ENCODE measurements at regions not wholly inside any gene's neighbourhood (a gene's known extent, or its start where the extent isn't known, plus 50 kb on each side); places are given as distances from the start of the nearest gene placed in this dataset.

DNA sequence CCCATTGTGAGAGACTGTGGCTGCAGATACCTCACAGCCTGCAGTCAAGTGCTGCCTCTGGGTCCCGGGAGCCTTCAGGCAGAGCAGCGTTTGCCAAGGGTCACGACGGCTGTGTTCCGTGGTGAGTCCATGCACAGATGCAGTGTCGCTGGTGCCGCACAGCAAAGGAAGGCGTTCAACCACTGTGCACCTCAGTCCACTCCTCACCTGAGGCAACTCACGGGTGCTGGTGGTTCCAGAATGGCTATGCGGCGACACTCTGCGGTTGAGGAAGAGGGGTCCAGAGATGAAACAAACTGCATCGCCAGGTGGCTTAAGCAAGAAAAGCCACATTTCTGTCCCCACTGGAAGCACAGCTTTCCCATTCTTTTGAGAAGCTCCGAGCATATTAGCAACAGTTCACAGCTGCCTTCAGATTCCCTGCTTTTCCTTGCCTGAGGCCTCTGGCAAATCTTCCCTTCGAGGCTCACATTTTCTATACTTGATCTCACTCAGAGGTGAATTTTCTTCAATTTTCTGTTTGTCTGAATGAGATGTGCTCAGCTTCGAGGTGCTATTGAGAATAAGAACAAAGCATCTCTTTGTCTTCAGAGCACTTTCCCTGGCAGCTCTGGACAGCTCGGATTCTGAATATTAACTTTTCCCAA lies 208.8 kb upstream of the TWIST2 start:
- TF ChIP-seq SPI1 (IDR thresholded peaks at IDR 0.05; ENCODE audit: borderline replicate concordance, low read depth) (no peak), REST (IDR thresholded peaks at IDR 0.05; ENCODE audit: insufficient replicate concordance, low read depth) (no peak), POLR2AphosphoS5 (IDR thresholded peaks at IDR 0.05; ENCODE audit: low read depth) (no peak)
- Histone ChIP-seq H3K27me3 (ENCODE audit: insufficient read depth, poor library complexity, severe bottlenecking) (no peaks in the 10 kb centered on the region), H3K4me3 (replicated peaks; ENCODE audit: insufficient read depth, low read length) (no peak overlapping the region), H3K27ac (replicated peaks) (no peak overlapping the region)
- DNase-seq (ENCODE audit: low read depth in 1 of 2, low spot score in 1 of 2): no peak

- TF ChIP-seq SPI1 (IDR thresholded peaks at IDR 0.05; ENCODE audit: borderline replicate concordance, low read depth) (no peak), POLR2AphosphoS5 (IDR thresholded peaks at IDR 0.05; ENCODE audit: low read depth) (no peak), GABPA (IDR thresholded peaks at IDR 0.05; ENCODE audit: low read depth) (no peak), REST (IDR thresholded peaks at IDR 0.05; ENCODE audit: insufficient replicate concordance, low read depth) (no peak)
- TF ChIP-seq, protein P1, sequence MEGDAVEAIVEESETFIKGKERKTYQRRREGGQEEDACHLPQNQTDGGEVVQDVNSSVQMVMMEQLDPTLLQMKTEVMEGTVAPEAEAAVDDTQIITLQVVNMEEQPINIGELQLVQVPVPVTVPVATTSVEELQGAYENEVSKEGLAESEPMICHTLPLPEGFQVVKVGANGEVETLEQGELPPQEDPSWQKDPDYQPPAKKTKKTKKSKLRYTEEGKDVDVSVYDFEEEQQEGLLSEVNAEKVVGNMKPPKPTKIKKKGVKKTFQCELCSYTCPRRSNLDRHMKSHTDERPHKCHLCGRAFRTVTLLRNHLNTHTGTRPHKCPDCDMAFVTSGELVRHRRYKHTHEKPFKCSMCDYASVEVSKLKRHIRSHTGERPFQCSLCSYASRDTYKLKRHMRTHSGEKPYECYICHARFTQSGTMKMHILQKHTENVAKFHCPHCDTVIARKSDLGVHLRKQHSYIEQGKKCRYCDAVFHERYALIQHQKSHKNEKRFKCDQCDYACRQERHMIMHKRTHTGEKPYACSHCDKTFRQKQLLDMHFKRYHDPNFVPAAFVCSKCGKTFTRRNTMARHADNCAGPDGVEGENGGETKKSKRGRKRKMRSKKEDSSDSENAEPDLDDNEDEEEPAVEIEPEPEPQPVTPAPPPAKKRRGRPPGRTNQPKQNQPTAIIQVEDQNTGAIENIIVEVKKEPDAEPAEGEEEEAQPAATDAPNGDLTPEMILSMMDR (IDR thresholded peaks at IDR 0.05; ENCODE audit: insufficient read depth, low read length): no peak
- no peak for DNase-seq (ENCODE audit: low read depth in 1 of 2, low spot score in 1 of 2)
Measured at GRCh38 chr2:238640486-238640885, 207.4 kb upstream of the TWIST2 start.

DNA sequence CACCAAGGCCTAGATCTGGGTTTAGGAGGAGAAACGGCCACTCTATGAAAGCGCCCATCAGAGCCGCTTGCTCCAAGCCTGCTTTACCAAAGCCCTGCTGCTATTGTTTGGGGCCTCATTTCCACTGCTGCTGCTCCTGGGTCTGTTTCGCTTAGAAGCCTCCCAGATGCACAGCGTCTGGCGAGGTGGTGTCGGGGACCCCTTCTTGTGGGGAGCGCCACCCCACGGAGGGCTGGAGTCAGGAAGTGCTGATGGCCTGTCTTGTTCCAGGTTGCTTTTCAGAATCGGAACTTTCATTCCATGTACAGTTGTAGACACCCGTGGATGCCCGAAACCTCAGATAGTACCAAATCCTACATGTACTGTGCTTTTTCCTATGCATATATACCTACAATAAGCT lies 204.9 kb upstream of the TWIST2 start:
- no peaks in the 10 kb centered on the region for H3K27me3 ChIP-seq (ENCODE audit: insufficient read depth, poor library complexity, severe bottlenecking)

More at GRCh38 chr2:238640486-238640885, 207.4 kb upstream of the TWIST2 start:
- Histone ChIP-seq H3K27ac (replicated peaks) (no peak overlapping the region), H3K4me3 (replicated peaks; ENCODE audit: insufficient read depth, low read length) (no peak overlapping the region), H3K27me3 (ENCODE audit: insufficient read depth, poor library complexity, severe bottlenecking) (no peaks in the 10 kb centered on the region)

More for the DNA sequence above, 204.9 kb upstream of the TWIST2 start:
- no peak overlapping the region for H3K27ac ChIP-seq (replicated peaks)
- DNase-seq (ENCODE audit: low read depth in 1 of 2, low spot score in 1 of 2): no peak
- H3K4me3 ChIP-seq (replicated peaks; ENCODE audit: insufficient read depth, low read length): no peak overlapping the region
- no peak for TF ChIP-seq GABPA (IDR thresholded peaks at IDR 0.05; ENCODE audit: low read depth)
- no peak for TF ChIP-seq SPI1 (IDR thresholded peaks at IDR 0.05; ENCODE audit: borderline replicate concordance, low read depth)
- TF ChIP-seq REST (IDR thresholded peaks at IDR 0.05; ENCODE audit: insufficient replicate concordance, low read depth): no peak
- TF ChIP-seq, protein P1 (IDR thresholded peaks at IDR 0.05; ENCODE audit: insufficient read depth, low read length): no peak
- no peak for TF ChIP-seq POLR2AphosphoS5 (IDR thresholded peaks at IDR 0.05; ENCODE audit: low read depth)

All from HL-60 (cell line).